GM12875 (cell line): ENCODE measurements at regions not wholly inside any gene's neighbourhood (a gene's known extent, or its start where the extent isn't known, plus 50 kb on each side); places are given as distances from the start of the nearest gene placed in this dataset.

Experiments used
- H3K4me3 ChIP-seq: one replicate; pipeline ENCODE4 v1.5.1; 2011; ENCODE audit warnings: low read depth, low read length, control low read depth
- TF ChIP-seq, protein P1 (sequence below): IDR thresholded peaks from 2 replicates; pipeline ENCODE4 v1.5.1; 2011; ENCODE audit warnings: low read depth, mild to moderate bottlenecking, control low read depth, inconsistent platforms, low read length, moderate library complexity, borderline replicate concordance; ENCODE audit not compliant: insufficient read depth

DNA sequence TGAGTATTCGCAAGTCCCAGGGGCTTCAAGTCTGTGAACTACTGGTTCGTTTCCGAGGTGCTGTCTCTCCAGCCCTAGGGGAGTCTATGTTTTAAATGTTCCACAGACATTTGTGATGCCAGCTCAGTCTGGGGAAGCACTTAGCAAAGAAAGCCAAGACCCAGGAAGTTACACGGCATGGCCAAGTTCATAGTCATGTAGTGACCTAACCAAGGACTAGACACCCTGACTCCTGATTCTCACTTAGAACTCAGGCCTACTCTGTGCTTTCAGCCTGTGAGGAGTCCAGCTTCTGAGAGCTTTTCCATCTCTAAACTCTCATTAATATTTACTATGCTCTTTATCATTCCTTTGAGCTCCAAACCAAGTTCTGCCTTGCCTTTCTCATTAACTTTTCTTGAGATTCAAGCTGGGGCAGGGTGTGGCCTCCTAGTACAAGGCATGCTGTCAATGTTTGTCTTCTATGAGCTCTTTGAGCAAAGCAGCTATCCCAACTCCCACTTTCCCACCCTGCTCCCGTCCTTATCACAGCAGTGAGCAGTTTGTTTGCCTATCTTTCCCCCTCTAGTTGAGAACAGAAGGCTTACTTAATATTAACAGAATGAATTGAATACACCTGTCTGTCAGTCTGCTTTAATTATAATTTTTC, 105.4 kb upstream of the FAM9C start:
- H3K4me3 ChIP-seq: no peak overlapping the region
- TF ChIP-seq, protein P1, sequence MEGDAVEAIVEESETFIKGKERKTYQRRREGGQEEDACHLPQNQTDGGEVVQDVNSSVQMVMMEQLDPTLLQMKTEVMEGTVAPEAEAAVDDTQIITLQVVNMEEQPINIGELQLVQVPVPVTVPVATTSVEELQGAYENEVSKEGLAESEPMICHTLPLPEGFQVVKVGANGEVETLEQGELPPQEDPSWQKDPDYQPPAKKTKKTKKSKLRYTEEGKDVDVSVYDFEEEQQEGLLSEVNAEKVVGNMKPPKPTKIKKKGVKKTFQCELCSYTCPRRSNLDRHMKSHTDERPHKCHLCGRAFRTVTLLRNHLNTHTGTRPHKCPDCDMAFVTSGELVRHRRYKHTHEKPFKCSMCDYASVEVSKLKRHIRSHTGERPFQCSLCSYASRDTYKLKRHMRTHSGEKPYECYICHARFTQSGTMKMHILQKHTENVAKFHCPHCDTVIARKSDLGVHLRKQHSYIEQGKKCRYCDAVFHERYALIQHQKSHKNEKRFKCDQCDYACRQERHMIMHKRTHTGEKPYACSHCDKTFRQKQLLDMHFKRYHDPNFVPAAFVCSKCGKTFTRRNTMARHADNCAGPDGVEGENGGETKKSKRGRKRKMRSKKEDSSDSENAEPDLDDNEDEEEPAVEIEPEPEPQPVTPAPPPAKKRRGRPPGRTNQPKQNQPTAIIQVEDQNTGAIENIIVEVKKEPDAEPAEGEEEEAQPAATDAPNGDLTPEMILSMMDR: no peak

DNA sequence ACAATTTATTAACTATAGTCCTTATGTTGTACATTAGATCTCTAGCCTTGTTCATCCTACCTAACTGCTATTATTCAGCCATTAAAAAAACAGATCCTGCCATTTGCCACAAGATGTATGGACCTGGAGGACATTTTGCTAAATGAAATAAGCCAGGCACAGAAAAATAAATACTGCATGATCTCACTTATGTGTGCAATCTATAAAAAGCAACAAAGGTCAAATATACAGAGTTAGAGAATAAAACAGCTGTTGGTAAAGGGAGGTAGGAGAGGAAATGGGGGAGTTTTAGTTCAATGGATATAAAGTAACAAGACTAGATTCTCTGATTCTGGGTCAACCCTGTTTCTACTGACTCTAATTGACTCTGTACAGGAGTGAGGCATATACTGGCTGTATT, 103.3 kb upstream of the FAM9C start:
- no peak overlapping the region for H3K4me3 ChIP-seq
- TF ChIP-seq, protein P1: no peak

DNA sequence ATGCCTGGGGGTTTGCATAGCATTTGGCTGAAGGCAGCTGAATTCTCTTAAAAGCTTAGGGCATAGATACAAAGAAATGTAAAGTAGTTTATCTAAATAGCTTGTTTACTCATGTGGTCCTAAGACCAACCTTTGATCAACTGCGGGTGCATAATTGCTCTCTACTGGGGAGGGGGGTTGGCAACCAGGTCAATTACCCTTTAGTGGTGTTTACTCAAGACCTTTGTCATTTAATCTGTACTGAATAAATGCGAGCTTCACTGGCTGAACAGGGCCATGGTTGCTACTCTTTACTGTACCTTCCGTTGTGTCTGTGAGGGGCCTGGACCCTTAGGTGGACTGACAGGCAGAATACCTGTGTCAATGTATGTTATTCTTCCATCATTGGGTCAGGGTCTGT, 102.7 kb upstream of the FAM9C start:
- TF ChIP-seq, protein P1: no peak
- no peak overlapping the region for H3K4me3 ChIP-seq

DNA sequence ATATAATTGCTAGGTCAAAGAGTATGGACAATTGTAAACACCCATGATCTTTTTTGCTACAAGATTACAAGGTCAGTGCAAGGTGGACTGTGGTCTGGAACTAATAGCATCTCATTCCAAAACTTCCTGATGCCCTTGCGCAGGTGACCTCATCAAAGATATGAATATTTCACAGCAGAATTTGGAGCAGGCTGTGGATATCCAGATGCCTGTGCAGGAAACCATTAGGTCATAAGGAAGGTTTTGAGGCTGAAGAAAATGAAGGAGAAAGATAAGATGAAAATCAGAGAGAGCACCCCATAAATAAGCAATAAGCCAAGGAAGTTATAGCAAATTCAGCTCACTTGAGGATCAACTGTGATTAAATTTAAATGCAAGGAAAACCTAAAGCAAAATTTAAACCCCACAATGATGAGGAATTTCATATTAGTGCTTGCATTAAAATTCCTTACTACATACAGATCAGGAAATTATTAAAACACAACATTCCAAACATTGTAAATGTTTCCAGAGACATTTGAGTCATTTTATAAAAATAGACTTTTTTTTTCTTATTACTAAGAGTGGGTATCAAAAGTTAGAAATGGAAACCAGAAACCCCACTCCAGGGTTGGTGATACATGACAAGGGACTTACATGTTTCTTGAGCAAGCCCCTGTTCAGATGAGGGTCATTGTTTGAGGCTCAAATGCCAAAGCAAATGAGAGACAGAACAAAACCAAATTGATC, 100.7 kb upstream of the FAM9C start:
- H3K4me3 ChIP-seq: no peak overlapping the region
- TF ChIP-seq, protein P1: no peak

DNA sequence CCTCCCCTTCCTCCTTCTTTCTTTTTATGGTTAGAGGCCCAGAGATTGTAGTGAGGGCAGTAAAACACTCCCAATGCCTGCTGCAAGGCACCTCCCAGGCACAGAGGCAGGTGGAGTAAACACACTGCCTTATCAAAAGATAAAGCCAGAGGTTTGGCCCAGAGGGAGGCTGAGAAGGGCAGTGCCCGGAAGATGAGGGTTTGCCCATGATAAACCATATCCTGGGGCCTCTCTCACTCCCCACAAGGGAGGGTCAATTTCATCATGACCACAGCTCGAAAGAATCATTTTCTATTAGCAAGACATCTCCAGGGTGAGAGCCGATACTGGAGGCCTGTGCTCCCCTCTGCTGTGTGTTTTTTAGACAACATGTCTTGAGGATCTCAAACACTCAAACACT, 98.5 kb upstream of the FAM9C start:
- no peak overlapping the region for H3K4me3 ChIP-seq
- TF ChIP-seq, protein P1: no peak

DNA sequence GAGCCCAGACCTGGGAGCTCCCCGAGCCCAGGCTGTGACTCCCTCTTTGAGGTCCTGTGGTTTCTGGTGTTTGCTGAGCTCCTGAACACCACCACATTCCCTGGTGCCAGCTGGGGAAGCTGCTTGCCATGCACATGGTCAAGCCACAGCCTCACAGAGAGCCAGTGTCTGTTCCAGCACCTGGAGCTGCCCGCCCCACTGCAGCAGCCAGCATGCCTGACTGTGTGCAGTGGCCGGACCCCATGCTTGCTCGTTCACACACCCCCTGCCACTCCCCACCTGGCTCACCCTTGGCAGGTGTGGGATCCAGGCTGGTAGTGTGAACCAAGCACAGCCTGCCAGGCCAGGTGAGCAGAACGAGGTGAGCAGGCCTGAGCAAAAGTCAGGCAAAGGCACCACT, 95.6 kb upstream of the FAM9C start:
- TF ChIP-seq, protein P1: no peak
- no peak overlapping the region for H3K4me3 ChIP-seq
